H1 (cell line): ENCODE measurements at regions not wholly inside any gene's neighbourhood (a gene's known extent, or its start where the extent isn't known, plus 50 kb on each side); places are given as distances from the start of the nearest gene placed in this dataset.

Experiments
- CTCF ChIA-PET: fragments of 300-600 bp; sonication (Branson Sonifier 250); formaldehyde crosslinking; loops from one replicate; lab custom pipeline; 2021; ENCODE audit not compliant: partially characterized antibody; lab: Charles Lee
- POLR2A ChIA-PET: fragments of 300-600 bp; sonication (Branson Sonifier 250); formaldehyde crosslinking; loops from one replicate; lab custom pipeline; 2021; ENCODE audit warnings: inconsistent platforms; ENCODE audit not compliant: partially characterized antibody; lab: Charles Lee
- DNase-seq, 2 experiments: peaks; one replicate each; pipeline versions ENCODE4 v3.0.0 to v3.0.0-alpha.2; 2010 to 2022; ENCODE audit warnings: low spot score in 2 of 2, low read depth in 1 of 2, mixed read lengths in 1 of 2
- FAIRE-seq: peaks from 2 replicates; lab custom pipeline; 2011; peaks lifted over from hg19 to GRCh38; lab: Jason Lieb, UNC
- H2AFZ ChIP-seq: 2 replicates; pipeline ENCODE4 v1.8.1; 2012; ENCODE audit warnings: low read length, inconsistent platforms
- H2AK5ac ChIP-seq: 2 replicates; pipeline ENCODE4 v1.6.1; 2013; ENCODE audit warnings: low read depth, low read length
- H2BK120ac ChIP-seq: replicated peaks from 2 replicates; pipeline ENCODE3; 2013; ENCODE audit warnings: low read depth, low read length, inconsistent platforms
- H2BK12ac ChIP-seq: 2 replicates; pipeline ENCODE4 v1.6.1; 2013; ENCODE audit warnings: low read depth, low read length
- H2BK15ac ChIP-seq: 2 replicates; pipeline ENCODE4 v1.6.1; 2013; ENCODE audit warnings: low read length
- H2BK20ac ChIP-seq: 2 replicates; pipeline ENCODE4 v1.6.1; 2013; ENCODE audit warnings: low read length
- H2BK5ac ChIP-seq: 2 replicates; pipeline ENCODE4 v1.6.1; 2013; ENCODE audit warnings: low read depth, low read length
- H3K14ac ChIP-seq: 2 replicates; pipeline ENCODE4 v1.6.1; 2013; ENCODE audit warnings: inconsistent platforms; ENCODE audit not compliant: insufficient read length
- H3K18ac ChIP-seq: 2 replicates; pipeline ENCODE4 v1.6.1; 2013; ENCODE audit warnings: low read length; ENCODE audit errors: extremely low read depth
- H3K23ac ChIP-seq: 2 replicates; pipeline ENCODE4 v1.6.1; 2013; ENCODE audit warnings: inconsistent platforms; ENCODE audit not compliant: insufficient read length
- H3K23me2 ChIP-seq: 2 replicates; pipeline ENCODE4 v1.6.1; 2013; ENCODE audit warnings: low read depth, low read length
- H3K27ac ChIP-seq: 2 replicates; pipeline ENCODE4 v1.6.1; 2011; ENCODE audit warnings: low read depth, low read length, inconsistent platforms
- H3K27me3 ChIP-seq, 4 experiments: replicated peaks in 1 of 4; 1 replicate in 1 of 4; 2 replicates in 3 of 4; pipeline versions ENCODE4 v1.6.1 to v1.8.1; 2011 to 2013; ENCODE audit warnings: low read length in 3 of 4, mild to moderate bottlenecking in 3 of 4, inconsistent platforms in 2 of 4, mixed read lengths in 2 of 4, moderate library complexity in 1 of 4; ENCODE audit not compliant: control insufficient read depth in 3 of 4, insufficient read depth in 3 of 4; ENCODE audit errors: extremely low read depth in 1 of 4
- H3K36me3 ChIP-seq, 4 experiments: 2 replicates each; pipeline versions ENCODE4 v1.6.1 to v1.8.1; 2011 to 2013; ENCODE audit warnings: mild to moderate bottlenecking in 4 of 4, low read length in 3 of 4, moderate library complexity in 2 of 4, control low read depth in 1 of 4, inconsistent platforms in 1 of 4; ENCODE audit not compliant: insufficient read depth in 4 of 4, control insufficient read depth in 2 of 4
- H3K4ac ChIP-seq: replicated peaks from 2 replicates; pipeline ENCODE3; 2013; ENCODE audit warnings: low read length, low read depth, mixed read lengths, inconsistent platforms; ENCODE audit not compliant: insufficient read length
- H3K4me1 ChIP-seq, 4 experiments: replicated peaks in 1 of 4; 1 replicate in 1 of 4; 2 replicates in 3 of 4; pipeline versions ENCODE4 v1.6.1 to v1.8.1; 2011 to 2013; ENCODE audit warnings: low read length in 3 of 4, inconsistent platforms in 2 of 4, mixed read lengths in 1 of 4; ENCODE audit not compliant: insufficient read depth in 4 of 4, control insufficient read depth in 3 of 4
- H3K4me2 ChIP-seq, 2 experiments: 2 replicates each; pipeline versions ENCODE4 v1.6.1 to v1.8.1; 2011 to 2013; ENCODE audit warnings: low read depth in 2 of 2, low read length in 2 of 2, control low read depth in 1 of 2, inconsistent platforms in 1 of 2, mild to moderate bottlenecking in 1 of 2; ENCODE audit not compliant: insufficient read depth in 1 of 2
- H3K4me3 ChIP-seq, 4 experiments: fragments of 200-600, 300-600 bp in 1 of 4; sonication (generic), shearing (Covaris generic), sonication (Bioruptor Twin) in 1 of 4; 2 replicates each; pipeline versions ENCODE4 v1.5.1 to v1.8.1; 2011 to 2016; ENCODE audit warnings: low read length in 4 of 4, low read depth in 3 of 4, control low read depth in 2 of 4, inconsistent platforms in 2 of 4, mild to moderate bottlenecking in 2 of 4, mixed read lengths in 1 of 4, moderate library complexity in 1 of 4; ENCODE audit not compliant: insufficient read depth in 2 of 4; ENCODE audit errors: extremely low read depth in 1 of 4
- H3K56ac ChIP-seq: replicated peaks from 2 replicates; pipeline ENCODE3; 2013; ENCODE audit warnings: low read depth, mild to moderate bottlenecking, mixed read lengths, low read length, inconsistent platforms; ENCODE audit not compliant: insufficient read length
- H3K79me1 ChIP-seq: 2 replicates; pipeline ENCODE4 v1.6.1; 2013; ENCODE audit warnings: low read depth, low read length, control low read depth
- H3K79me2 ChIP-seq, 2 experiments: 2 replicates each; pipeline versions ENCODE4 v1.6.1 to v1.8.1; 2012 to 2013; ENCODE audit warnings: low read length in 2 of 2, mild to moderate bottlenecking in 2 of 2, inconsistent platforms in 1 of 2; ENCODE audit not compliant: insufficient read depth in 2 of 2, control insufficient read depth in 1 of 2
- H3K9ac ChIP-seq, 4 experiments: replicated peaks in 1 of 4; 1 replicate in 1 of 4; 2 replicates in 3 of 4; pipeline versions ENCODE4 v1.6.1 to v1.8.1; 2011 to 2013; ENCODE audit warnings: low read depth in 3 of 4, low read length in 3 of 4, control low read depth in 2 of 4, mild to moderate bottlenecking in 2 of 4, moderate library complexity in 2 of 4, inconsistent platforms in 1 of 4; ENCODE audit errors: extremely low read depth in 1 of 4
- H3K9me3 ChIP-seq, 2 experiments: 2 replicates each; pipeline versions ENCODE4 v1.6.1 to v1.8.1; 2012 to 2013; ENCODE audit warnings: mild to moderate bottlenecking in 2 of 2, moderate library complexity in 2 of 2, control low read depth in 1 of 2, inconsistent platforms in 1 of 2, low read depth in 1 of 2, low read length in 1 of 2, mixed read lengths in 1 of 2; ENCODE audit not compliant: insufficient read depth in 2 of 2
- H4K20me1 ChIP-seq, 2 experiments: replicated peaks in 1 of 2; 2 replicates each; pipeline versions ENCODE3 to v1.8.1; 2011 to 2013; ENCODE audit warnings: inconsistent platforms in 2 of 2, low read length in 2 of 2, mild to moderate bottlenecking in 1 of 2; ENCODE audit not compliant: insufficient read depth in 2 of 2, control insufficient read depth in 1 of 2
- H4K5ac ChIP-seq: 2 replicates; pipeline ENCODE4 v1.6.1; 2013; ENCODE audit warnings: low read length, low read depth, mixed read lengths, inconsistent platforms; ENCODE audit not compliant: insufficient read length
- H4K8ac ChIP-seq: 2 replicates; pipeline ENCODE4 v1.8.0; 2013; ENCODE audit warnings: mild to moderate bottlenecking, moderate library complexity, low read length, inconsistent platforms; ENCODE audit not compliant: insufficient read depth; ENCODE audit errors: extremely low read depth
- H4K91ac ChIP-seq: replicated peaks from 2 replicates; pipeline ENCODE3; 2013; ENCODE audit warnings: low read length, mixed read lengths, inconsistent platforms; ENCODE audit not compliant: insufficient read length
- BCL11A ChIP-seq, 2 experiments: IDR thresholded peaks; one replicate each; pipeline ENCODE4 v1.6.1; 2011; ENCODE audit warnings: low read depth in 2 of 2, low read length in 2 of 2, mild to moderate bottlenecking in 2 of 2
- CBX8 ChIP-seq: fragments of 300-800, 300-1000 bp; sonication (generic); IDR thresholded peaks from 2 replicates; pipeline ENCODE4 v1.7.1; 2016; ENCODE audit warnings: low read depth, low read length, borderline replicate concordance
- CREB1 ChIP-seq: IDR thresholded peaks from 2 replicates; pipeline ENCODE4 v1.6.1; 2012; ENCODE audit warnings: inconsistent platforms
- EGR1 ChIP-seq: IDR thresholded peaks from 2 replicates; pipeline ENCODE4 v1.6.1; 2011; ENCODE audit warnings: low read depth, low read length, borderline replicate concordance
- POLR2AphosphoS5 ChIP-seq: IDR thresholded peaks from 2 replicates; pipeline ENCODE4 v1.6.1; 2011; ENCODE audit warnings: low read depth, low read length
- SIN3A ChIP-seq, 2 experiments: IDR thresholded peaks in 1 of 2; conservative IDR thresholded peaks in 1 of 2; 2 replicates each; pipeline ENCODE4 v1.6.1; 2011 to 2012; ENCODE audit warnings: low read length in 2 of 2, improper control_type of control experiment in 1 of 2, low read depth in 1 of 2, mild to moderate bottlenecking in 1 of 2
- SIX5 ChIP-seq: IDR thresholded peaks from 2 replicates; pipeline ENCODE4 v1.6.1; 2011; ENCODE audit warnings: mild to moderate bottlenecking, low read depth, low read length
- WGBS, 2 experiments: shearing (Covaris generic) in 1 of 2; methylation state at CpG; one replicate each; pipeline versions ENCODE4 v1.1.6 to v1.1.7; 2013 to 2015; ENCODE audit warnings: low lambda C conversion rate in 2 of 2, mixed read lengths in 2 of 2, inconsistent platforms in 1 of 2, low coverage in 1 of 2, missing lambda C conversion rate in 1 of 2; ENCODE audit not compliant: insufficient replicate concordance in 2 of 2, insufficient coverage in 1 of 2, insufficient read length in 1 of 2; ENCODE audit errors: extremely low coverage in 1 of 2, missing lambda C conversion rate in 1 of 2; 5-methylcytosine and 5-hydroxymethylcytosine counted together

DNA sequence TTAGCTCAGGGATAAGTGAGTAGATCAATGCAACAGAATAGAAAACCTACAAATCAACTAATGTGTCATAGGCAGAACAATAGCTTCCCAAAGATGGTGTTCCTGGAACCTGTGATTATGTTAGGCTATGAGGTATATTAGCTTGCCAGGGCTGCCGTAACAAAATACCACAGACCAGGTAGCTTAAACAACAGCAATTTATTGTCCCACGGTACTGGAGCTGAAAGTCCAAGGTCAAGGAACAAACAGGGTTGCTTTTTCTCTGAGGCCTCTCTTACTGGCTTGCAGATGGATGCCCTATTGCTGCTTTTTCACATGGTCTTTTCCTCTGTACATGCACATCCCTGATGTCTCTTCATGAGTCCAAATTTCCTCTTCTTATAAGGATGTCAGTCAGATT, 354.9 kb downstream of the TNS1 start:
- TF ChIP-seq SIX5 (no peak), EGR1 (no peak), CREB1 (no peak), POLR2AphosphoS5 (no peak), BCL11A (IDR thresholded peaks at IDR 0.05; ENCODE audit: low read depth in 2 of 2, low read length in 2 of 2) (no peak), SIN3A (conservative IDR thresholded peaks at IDR 0.05 in 1 of 2, IDR thresholded peaks at IDR 0.05 in 1 of 2; ENCODE audit: low read depth in 1 of 2, low read length in 2 of 2) (no peak), CBX8 (no peak)
- CTCF ChIA-PET = interaction anchor here (1.5 to 10.0 kb wide), 3 partner anchors 14 to 137 kb away, joined by 7 to 91 read pairs (median 7); no protein-coding TSS in a partner anchor

More for the DNA sequence above, 354.9 kb downstream of the TNS1 start:
- H4K5ac ChIP-seq = no peak overlapping the region
- H2BK120ac ChIP-seq = no peak overlapping the region
- H3K27me3 ChIP-seq = no peaks in the 10 kb centered on the region; a peak in 1 of 7 replicates
- no peak overlapping the region for H3K9ac ChIP-seq
- H2BK20ac ChIP-seq = no peak overlapping the region
- no peak overlapping the region for H3K27ac ChIP-seq
- no peak overlapping the region for H2AK5ac ChIP-seq
- H2AFZ ChIP-seq = no peak overlapping the region
- H3K23ac ChIP-seq = no peak overlapping the region
- DNase-seq (no peak), FAIRE-seq (no peak)
- no peak overlapping the region for H3K56ac ChIP-seq
- H3K4me2 ChIP-seq = no peak overlapping the region
- no peaks in the 10 kb centered on the region for H3K79me2 ChIP-seq
- H4K20me1 ChIP-seq = no peaks in the 10 kb centered on the region
- WGBS, 2 experiments = 100% methylated on average over 2 of the region's 2 CpGs; no CpG with 5 or more reads in 1 of the 2 experiments
- H3K14ac ChIP-seq = no peak overlapping the region
- H4K8ac ChIP-seq = no peak overlapping the region
- no peak overlapping the region for H2BK12ac ChIP-seq
- H2BK5ac ChIP-seq = no peak overlapping the region
- H3K36me3 ChIP-seq = no peaks in the 10 kb centered on the region
- POLR2A ChIA-PET = no interaction called here
- no peaks in the 10 kb centered on the region for H3K23me2 ChIP-seq
- H3K9me3 ChIP-seq = no peaks in the 10 kb centered on the region
- no peak overlapping the region for H2BK15ac ChIP-seq
- no peaks in the 10 kb centered on the region for H3K79me1 ChIP-seq
- no peak overlapping the region for H4K91ac ChIP-seq
- H3K4me1 ChIP-seq = peaks cover 0 to 5% (median under 1%) of the 10 kb centered on the region in 4 experiments; a peak in 4 of 7 replicates
- no peak overlapping the region for H3K4me3 ChIP-seq
- H3K4ac ChIP-seq = no peak overlapping the region
- no peak overlapping the region for H3K18ac ChIP-seq
